SK-N-MC (cell line): ENCODE measurements at regions not wholly inside any gene's neighbourhood (a gene's known extent, or its start where the extent isn't known, plus 50 kb on each side); places are given as distances from the start of the nearest gene placed in this dataset.

Experiments used
- DNase-seq: peaks from one replicate; pipeline ENCODE4 v3.0.0-alpha.2; 2011; ENCODE audit warnings: low read depth, low spot score
- H3K27ac ChIP-seq: fragments of 200-600 bp; sonication (generic); 2 replicates; pipeline ENCODE4 v1.5.1; 2016; ENCODE audit warnings: mixed run types
- H3K36me3 ChIP-seq: fragments of 200-600 bp; sonication (generic); 2 replicates; pipeline ENCODE4 v1.6.1; 2017; ENCODE audit warnings: antibody characterized with exemption, low read length, mixed read lengths; ENCODE audit not compliant: insufficient read depth
- H3K4me3 ChIP-seq: fragments of 200-600 bp; sonication (generic); 2 replicates; pipeline ENCODE4 v1.5.1; 2016
- H3K9ac ChIP-seq: fragments of 200-600 bp; sonication (generic); 2 replicates; pipeline ENCODE4 v1.8.0; 2017; ENCODE audit warnings: mixed run types, mixed read lengths; ENCODE audit not compliant: insufficient read length
- H3K9me3 ChIP-seq: fragments of 200-600 bp; sonication (generic); 2 replicates; pipeline ENCODE4 v1.6.1; 2017; ENCODE audit warnings: low read depth, mild to moderate bottlenecking, antibody characterized with exemption, low read length, moderate library complexity, mixed read lengths
- EZH2 ChIP-seq: fragments of 200-600 bp; sonication (generic); IDR thresholded peaks from one replicate; pipeline ENCODE4 v1.6.1; 2017; ENCODE audit warnings: antibody characterized with exemption
- FOXP2 ChIP-seq: optimal IDR thresholded peaks from 2 replicates; pipeline ENCODE3; 2011; ENCODE audit warnings: mild to moderate bottlenecking, moderate library complexity; ENCODE audit not compliant: insufficient read depth; ENCODE audit errors: extremely low read length, control extremely low read depth
- POLR2AphosphoS5 ChIP-seq: IDR thresholded peaks from 2 replicates; pipeline ENCODE4 v1.6.1; 2012; ENCODE audit warnings: mild to moderate bottlenecking, low read depth, low read length, borderline replicate concordance

DNA sequence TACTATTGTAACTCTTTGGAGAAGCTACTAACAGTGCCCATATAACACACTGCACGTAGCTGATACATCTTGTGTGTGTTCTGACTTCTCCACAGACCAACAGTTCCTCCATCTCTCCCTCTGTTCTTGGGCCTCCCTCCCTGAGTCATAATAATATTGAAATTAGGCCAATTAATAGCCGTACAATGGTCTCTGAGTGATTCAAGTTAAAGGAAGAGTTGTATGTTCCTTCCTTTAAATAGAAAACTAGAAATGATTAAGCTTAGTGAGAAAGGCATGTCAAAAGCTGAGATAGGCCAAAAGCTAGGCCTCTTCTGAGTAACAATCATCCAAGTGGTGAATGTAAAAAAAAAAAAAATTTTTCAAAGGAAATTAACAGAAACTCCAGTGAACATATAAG, 828.4 kb upstream of the CHAC2 start:
- no peak for DNase-seq
- Histone ChIP-seq H3K9ac (no peak overlapping the region), H3K9me3 (no peaks in the 10 kb centered on the region), H3K27ac (no peak overlapping the region), H3K36me3 (no peaks in the 10 kb centered on the region), H3K4me3 (no peak overlapping the region)
- TF ChIP-seq POLR2AphosphoS5: no peak
- TF ChIP-seq FOXP2: no peak
- TF ChIP-seq EZH2: no peak

- Histone ChIP-seq H3K27ac (no peak overlapping the region), H3K9ac (no peak overlapping the region), H3K9me3 (no peaks in the 10 kb centered on the region), H3K4me3 (no peak overlapping the region), H3K36me3 (no peaks in the 10 kb centered on the region)
- no peak for TF ChIP-seq EZH2
- TF ChIP-seq FOXP2: no peak
- TF ChIP-seq POLR2AphosphoS5: no peak
- no peak for DNase-seq
Measured at GRCh38 chr2:52936029-52936428, 831.6 kb upstream of the CHAC2 start.

DNA sequence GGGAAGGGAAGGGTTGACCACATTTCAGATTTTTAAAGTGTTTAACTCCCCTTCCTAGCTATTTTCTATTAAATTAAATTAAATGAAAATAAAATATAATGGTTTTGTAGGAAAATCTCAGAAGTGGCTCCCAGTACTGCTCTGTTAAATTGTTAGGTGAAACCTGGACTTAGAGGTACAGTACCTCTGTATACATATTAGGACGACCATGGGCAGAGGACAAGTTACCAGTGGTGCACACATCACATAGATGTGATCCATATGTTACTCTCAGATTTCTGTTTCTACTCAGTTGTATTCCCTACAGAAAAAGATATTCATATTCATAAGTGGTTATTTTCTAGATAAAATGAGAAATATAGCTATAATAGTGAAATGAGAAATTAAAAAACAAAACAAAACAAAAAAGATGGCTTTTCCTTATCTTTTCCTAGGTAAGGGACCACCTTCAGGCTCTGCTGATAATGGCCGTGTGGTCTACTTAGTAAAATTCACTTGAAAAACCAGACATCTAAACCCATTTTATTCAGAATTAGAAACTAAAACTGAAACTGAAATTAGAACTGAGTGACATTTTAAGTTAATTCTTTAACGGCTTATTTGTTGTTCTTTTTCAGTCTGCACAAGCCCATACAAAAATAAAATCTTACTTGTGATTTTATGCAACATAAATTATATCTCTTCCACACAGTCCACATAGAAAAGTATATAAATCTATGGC, 832.5 kb upstream of the CHAC2 start:
- TF ChIP-seq POLR2AphosphoS5: no peak
- no peak for TF ChIP-seq FOXP2
- no peak for TF ChIP-seq EZH2
- H3K27ac ChIP-seq: no peak overlapping the region
- no peaks in the 10 kb centered on the region for H3K36me3 ChIP-seq
- no peaks in the 10 kb centered on the region for H3K9me3 ChIP-seq
- no peak overlapping the region for H3K9ac ChIP-seq
- H3K4me3 ChIP-seq: no peak overlapping the region
- no peak for DNase-seq

DNA sequence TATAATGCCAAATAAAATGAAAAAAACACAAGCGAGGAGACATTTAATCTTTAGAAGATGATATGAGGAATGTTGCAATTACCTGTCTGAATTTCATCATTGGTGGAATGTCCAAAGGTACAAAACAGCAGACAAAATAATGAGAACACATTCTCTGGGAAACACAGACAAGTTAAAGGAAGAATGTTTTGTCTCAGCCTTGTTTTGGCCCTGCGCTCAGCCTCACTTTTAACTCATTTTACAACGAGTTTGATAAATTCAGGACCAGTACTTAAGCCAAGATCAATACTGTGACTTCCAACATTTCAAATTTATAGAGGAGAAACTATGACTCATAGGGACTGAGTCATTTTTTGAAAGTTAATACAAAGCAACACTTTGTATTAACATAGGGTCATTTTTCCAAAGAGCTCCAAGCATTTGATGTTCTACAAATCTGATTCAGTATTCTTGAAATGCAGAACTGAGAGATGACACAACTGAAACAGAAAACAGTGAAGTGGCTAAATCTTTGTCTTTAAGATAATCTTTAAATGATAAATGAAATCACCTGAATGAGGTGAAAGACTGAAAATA, 833.2 kb upstream of the CHAC2 start:
- DNase-seq: no peak
- Histone ChIP-seq H3K27ac (no peak overlapping the region), H3K9ac (no peak overlapping the region), H3K9me3 (no peaks in the 10 kb centered on the region), H3K4me3 (no peak overlapping the region), H3K36me3 (no peaks in the 10 kb centered on the region)
- TF ChIP-seq EZH2: no peak
- TF ChIP-seq POLR2AphosphoS5: no peak
- no peak for TF ChIP-seq FOXP2

DNA sequence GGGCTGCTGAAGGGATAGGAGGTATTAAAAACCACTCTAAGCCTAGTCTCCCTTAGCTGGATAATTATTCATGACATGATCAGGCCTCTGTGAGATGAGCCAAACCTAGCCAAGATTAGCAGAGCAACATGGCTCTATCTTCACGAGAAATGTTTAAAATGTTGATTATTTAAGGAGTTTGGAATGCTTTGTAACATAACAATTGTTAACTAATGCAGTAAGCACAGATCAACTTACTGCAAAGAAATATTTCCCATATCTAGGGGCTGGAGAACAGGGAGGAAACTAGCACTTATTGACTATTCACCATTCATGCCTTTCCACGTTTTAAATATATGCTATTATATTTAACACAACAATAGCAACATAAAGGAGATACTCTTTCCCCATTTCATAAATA, 833.7 kb upstream of the CHAC2 start:
- no peak overlapping the region for H3K27ac ChIP-seq
- no peak overlapping the region for H3K9ac ChIP-seq
- H3K4me3 ChIP-seq: no peak overlapping the region
- H3K9me3 ChIP-seq: no peaks in the 10 kb centered on the region
- H3K36me3 ChIP-seq: no peaks in the 10 kb centered on the region
- no peak for TF ChIP-seq EZH2
- no peak for TF ChIP-seq FOXP2
- no peak for TF ChIP-seq POLR2AphosphoS5
- DNase-seq: no peak

DNA sequence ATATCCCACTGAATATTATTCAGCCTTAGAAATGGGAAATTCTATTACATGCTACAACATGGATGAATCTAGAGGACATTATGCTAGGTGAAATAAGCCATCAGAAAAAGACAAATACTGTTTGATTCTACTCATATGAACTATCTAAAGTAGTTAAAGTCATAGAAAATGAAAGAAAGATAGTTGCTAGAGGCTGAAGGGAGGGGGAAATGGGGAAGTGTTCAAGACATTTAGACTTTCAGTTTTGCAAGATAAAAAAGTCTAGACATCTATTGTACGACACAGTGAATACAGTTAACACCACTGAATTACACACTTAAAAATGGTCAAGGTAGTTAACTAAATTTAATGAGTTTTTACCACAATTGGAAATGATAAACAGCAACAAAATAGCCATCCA, 835.9 kb upstream of the CHAC2 start:
- H3K36me3 ChIP-seq: no peaks in the 10 kb centered on the region
- no peak for DNase-seq
- TF ChIP-seq POLR2AphosphoS5 (no peak), EZH2 (no peak), FOXP2 (no peak)
- no peak overlapping the region for H3K4me3 ChIP-seq
- H3K9me3 ChIP-seq: no peaks in the 10 kb centered on the region
- H3K27ac ChIP-seq: no peak overlapping the region
- no peak overlapping the region for H3K9ac ChIP-seq

- no peak overlapping the region for H3K27ac ChIP-seq
- H3K9ac ChIP-seq: no peak overlapping the region
- H3K9me3 ChIP-seq: no peaks in the 10 kb centered on the region
- TF ChIP-seq FOXP2 (no peak), EZH2 (no peak), POLR2AphosphoS5 (no peak)
- H3K36me3 ChIP-seq: no peaks in the 10 kb centered on the region
- H3K4me3 ChIP-seq: no peak overlapping the region
- DNase-seq: no peak
Measured at GRCh38 chr2:52929412-52929811, 838.2 kb upstream of the CHAC2 start.

DNA sequence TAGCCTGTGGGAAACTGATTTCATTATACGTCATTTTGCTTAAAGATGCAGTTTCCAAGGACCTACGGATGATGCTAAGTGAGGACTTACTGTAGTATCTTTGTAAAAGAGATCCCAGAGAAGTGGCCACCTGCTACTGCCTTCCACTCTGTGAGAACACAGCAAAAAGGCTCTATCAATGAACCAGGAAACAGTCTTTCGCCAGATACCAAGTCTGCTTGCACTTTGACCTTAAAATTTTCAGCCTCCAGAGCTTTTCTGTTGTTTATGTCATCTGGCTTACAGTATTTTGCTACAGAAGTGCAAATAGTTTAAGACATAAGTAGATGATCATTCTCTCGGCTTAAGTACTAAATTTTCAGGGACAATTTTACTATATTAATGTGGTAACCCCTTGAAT, 847.9 kb upstream of the CHAC2 start:
- no peak for DNase-seq
- H3K4me3 ChIP-seq: no peak overlapping the region
- TF ChIP-seq EZH2: no peak
- TF ChIP-seq POLR2AphosphoS5: no peak
- TF ChIP-seq FOXP2: no peak
- no peaks in the 10 kb centered on the region for H3K9me3 ChIP-seq
- no peak overlapping the region for H3K9ac ChIP-seq
- no peak overlapping the region for H3K27ac ChIP-seq
- no peaks in the 10 kb centered on the region for H3K36me3 ChIP-seq
